Amniotic epithelial cell (primary cell): ENCODE measurements at regions not wholly inside any gene's neighbourhood (a gene's known extent, or its start where the extent isn't known, plus 50 kb on each side); places are given as distances from the start of the nearest gene placed in this dataset.

ENCODE experiments used
- DNase-seq: peaks from one replicate; pipeline ENCODE4 v3.0.0-alpha.2; 2010; ENCODE audit warnings: low read depth

- DNase-seq: no peak
These were observed 101.6 kb upstream of the PACRGL start for GRCh38 chr4:20598626-20599025.

GRCh38 chr4:20603671-20604313 lies 96.5 kb upstream of the PACRGL start:
- peak; percentile 93 for DNase-seq

GRCh38 chr4:20612313-20612712 lies 87.9 kb upstream of the PACRGL start:
- DNase-seq: peak; percentile 73

- DNase-seq: no peak
These were observed 85.4 kb upstream of the PACRGL start for GRCh38 chr4:20614816-20615215.

- peak; percentile 24 for DNase-seq
These were observed 84.6 kb upstream of the PACRGL start for GRCh38 chr4:20615486-20616260.

- DNase-seq: no peak
These were observed 83.9 kb upstream of the PACRGL start for GRCh38 chr4:20616313-20616712.

- DNase-seq: no peak
These were observed 83.4 kb upstream of the PACRGL start for GRCh38 chr4:20616848-20617247.

GRCh38 chr4:20617678-20618396 lies 82.4 kb upstream of the PACRGL start:
- DNase-seq: no peak

- no peak for DNase-seq
These were observed 81.5 kb upstream of the PACRGL start for GRCh38 chr4:20618731-20619130.

GRCh38 chr4:20621476-20621875 lies 78.8 kb upstream of the PACRGL start:
- DNase-seq: no peak

GRCh38 chr4:20622701-20623100 lies 77.6 kb upstream of the PACRGL start:
- DNase-seq: no peak

- no peak for DNase-seq
These were observed 76.3 kb upstream of the PACRGL start for GRCh38 chr4:20623939-20624338.

- DNase-seq: peak; percentile 17
These were observed 75.4 kb upstream of the PACRGL start for GRCh38 chr4:20624793-20625374.

GRCh38 chr4:20625426-20625825 lies 74.8 kb upstream of the PACRGL start:
- no peak for DNase-seq

- no peak for DNase-seq
These were observed 73.8 kb upstream of the PACRGL start for GRCh38 chr4:20626326-20627005.

GRCh38 chr4:20627866-20628265 lies 72.4 kb upstream of the PACRGL start:
- no peak for DNase-seq

GRCh38 chr4:20629186-20630106 lies 70.8 kb upstream of the PACRGL start:
- no peak for DNase-seq

GRCh38 chr4:20638825-20639224 lies 61.4 kb upstream of the PACRGL start:
- no peak for DNase-seq

GRCh38 chr4:20639346-20639745 lies 60.9 kb upstream of the PACRGL start:
- no peak for DNase-seq

- DNase-seq: no peak
These were observed 59.3 kb upstream of the PACRGL start for GRCh38 chr4:20640989-20641388.

- DNase-seq: no peak
These were observed 58.3 kb upstream of the PACRGL start for GRCh38 chr4:20641976-20642375.
